ENCODE measurements at regions not wholly inside any gene's neighbourhood (a gene's known extent, or its start where the extent isn't known, plus 50 kb on each side); places are given as distances from the start of the nearest gene placed in this dataset.
A peak's percentile ranks its signal among the peaks of the same experiment; 100 is the strongest.

DNA sequence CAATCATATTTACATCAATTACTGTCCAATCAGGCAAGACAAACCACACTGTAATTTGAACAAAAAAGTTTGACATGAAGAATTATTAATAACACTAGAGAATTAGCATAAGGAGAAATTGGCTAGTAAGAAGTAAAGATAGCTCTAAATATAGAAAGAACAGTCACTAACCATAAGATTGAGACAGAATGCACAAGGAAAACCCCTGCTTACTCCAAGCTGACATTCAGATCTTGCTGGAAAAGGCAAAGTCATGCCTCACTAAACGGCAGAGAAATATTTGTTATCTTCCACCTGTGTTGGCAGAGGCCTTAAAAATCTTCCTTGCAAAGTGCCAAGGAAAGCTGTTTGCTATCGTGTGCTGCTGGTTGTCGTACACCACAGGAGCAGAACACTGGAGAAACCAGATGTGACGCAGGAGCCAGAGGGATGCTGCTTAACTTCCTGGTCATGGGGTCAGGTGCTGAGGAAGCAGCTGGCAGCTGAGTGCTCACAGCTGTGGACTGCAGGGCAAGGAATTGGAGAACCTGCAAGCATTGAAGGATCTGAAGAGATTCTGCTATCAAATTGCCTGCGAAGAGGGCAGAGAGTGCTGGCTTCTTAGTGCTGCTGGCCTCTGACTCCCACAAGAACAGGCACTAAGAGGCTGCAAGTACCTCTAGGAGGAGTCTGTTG lies 1323.3 kb downstream of the LRFN5 start:
- peak; percentile 1 for DNase-seq (ENCODE audit: low spot score)

GRCh38 chr14:42927313-42927712 lies 1320.6 kb downstream of the LRFN5 start:
- DNase-seq (ENCODE audit: low spot score), result no peak

DNA sequence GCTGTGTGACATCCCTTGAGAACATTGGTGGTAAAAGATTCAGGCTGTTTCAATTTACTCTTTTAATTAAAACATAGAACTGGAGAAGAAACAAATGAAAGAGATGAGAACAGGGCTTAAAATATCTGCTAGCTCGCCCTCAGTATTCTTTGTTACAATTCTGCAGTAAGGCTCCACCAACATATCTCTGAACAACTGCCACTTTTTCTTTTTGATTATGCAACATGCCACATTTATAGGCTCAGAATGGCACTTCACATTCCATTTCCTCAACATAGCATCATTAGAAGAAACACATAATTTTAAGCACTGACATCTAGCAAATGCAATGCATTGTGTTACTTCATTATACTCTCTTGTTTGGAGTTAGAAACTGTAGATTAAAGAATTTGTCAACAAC lies 1315.2 kb downstream of the LRFN5 start:
- no peak for DNase-seq (ENCODE audit: low spot score)

- DNase-seq (ENCODE audit: low spot score), result no peak
These were observed 1311.9 kb downstream of the LRFN5 start for GRCh38 chr14:42918615-42919014.

GRCh38 chr14:42911642-42912041 lies 1305.0 kb downstream of the LRFN5 start:
- DNase-seq (ENCODE audit: low spot score), result no peak

DNA sequence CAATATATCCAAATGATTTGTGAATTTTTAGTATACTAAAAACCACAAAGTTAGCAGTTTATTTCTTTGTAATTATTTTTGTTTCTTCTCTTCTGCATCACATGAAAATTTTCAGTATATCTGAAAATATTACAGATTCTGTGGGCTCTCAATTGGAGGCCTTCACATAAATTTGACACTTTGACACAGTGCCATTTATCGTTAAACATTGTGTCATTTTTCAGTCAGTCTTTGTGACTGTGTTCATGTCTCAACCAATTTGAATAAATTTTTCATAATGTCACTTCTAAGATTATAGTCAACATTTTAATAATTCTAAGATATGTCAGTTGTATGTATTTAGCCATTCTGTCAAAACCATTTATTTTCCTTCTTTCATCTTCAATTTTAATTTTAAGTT lies 1303.0 kb downstream of the LRFN5 start:
- DNase-seq (ENCODE audit: low spot score), result no peak

- DNase-seq (ENCODE audit: low spot score), result no peak
These were observed 1286.5 kb downstream of the LRFN5 start for GRCh38 chr14:42893183-42893582.

DNA sequence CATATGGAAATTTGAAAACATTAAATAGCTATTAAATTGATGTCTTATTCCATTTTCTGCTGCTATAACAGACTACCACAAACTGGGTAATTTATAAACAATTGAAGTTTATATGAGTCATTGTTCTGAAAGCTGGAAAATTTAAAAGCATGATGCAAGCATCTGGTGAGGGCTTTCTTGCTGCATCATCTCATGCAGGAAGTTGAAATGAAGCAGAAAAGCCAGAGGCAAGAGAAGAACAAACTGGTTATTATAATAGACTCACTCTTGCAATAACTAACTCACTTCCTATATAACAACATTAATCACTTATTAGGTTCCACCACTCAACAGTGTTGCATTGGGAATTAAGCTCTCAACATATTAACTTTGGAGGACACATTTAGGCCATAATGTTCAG lies 1277.4 kb downstream of the LRFN5 start:
- peak; percentile 90 for DNase-seq (ENCODE audit: low spot score)

DNA sequence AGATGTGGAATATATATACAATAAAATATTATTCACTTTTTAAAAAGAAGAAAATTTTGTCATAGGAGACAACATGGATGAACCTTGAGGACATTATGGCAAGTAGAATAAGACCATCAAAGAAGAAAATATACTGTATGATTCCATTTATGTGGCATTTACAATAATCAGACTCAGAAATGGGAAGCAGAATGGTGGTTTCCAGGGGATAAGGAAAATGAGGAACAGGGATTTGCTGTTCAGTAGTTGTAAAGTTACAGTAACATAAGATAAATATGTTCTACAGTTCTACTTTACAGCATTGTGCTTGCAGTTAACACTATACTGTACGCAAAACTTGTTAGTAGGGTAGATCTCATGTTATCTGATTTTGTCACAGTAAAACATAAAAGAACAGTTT lies 1271.0 kb downstream of the LRFN5 start:
- DNase-seq (ENCODE audit: low spot score), result no peak

GRCh38 chr14:42872786-42873185 lies 1266.1 kb downstream of the LRFN5 start:
- DNase-seq (ENCODE audit: low spot score), result no peak

DNA sequence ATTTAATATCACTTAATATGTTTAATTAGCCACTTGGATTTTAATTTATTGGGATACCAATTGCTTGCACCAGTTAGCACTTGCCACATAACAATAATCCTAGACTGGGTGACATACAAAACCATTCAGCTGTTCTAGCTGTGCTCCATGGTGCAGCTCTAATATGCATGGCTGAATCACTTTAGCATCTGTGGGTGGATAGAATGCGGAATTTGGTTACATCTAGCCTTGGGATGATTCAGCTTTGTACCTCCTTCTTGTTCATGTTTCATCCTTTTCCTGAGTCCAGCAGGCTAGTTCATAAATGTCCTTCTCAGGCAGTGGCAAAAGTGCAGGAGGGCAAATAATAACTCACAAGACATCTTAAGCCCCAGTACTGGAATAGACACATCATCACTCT lies 1263.0 kb downstream of the LRFN5 start:
- DNase-seq (ENCODE audit: low spot score), result peak; percentile 70

- DNase-seq (ENCODE audit: low spot score), result no peak
These were observed 1255.4 kb downstream of the LRFN5 start for GRCh38 chr14:42862114-42862513.

DNA sequence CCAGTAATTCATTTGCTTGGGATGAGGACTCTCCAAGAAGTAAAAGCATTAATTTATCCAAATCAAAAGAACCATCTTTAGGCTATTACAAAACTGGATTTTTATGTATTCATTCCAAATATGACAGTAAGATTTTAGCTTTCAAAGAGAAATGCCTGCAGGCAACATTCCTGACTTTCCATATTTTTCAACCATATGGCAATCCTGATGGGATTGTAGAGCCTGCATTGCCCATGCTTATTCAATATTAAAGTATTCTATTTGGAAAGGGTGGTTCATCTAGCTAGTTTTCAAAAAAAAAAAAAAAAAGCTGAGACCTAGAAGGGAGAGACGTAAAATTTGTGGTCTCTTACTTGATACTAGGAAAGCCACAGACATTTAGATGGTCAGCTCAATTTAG lies 1253.7 kb downstream of the LRFN5 start:
- DNase-seq (ENCODE audit: low spot score), result no peak

- DNase-seq (ENCODE audit: low spot score), result no peak
These were observed 1249.4 kb downstream of the LRFN5 start for GRCh38 chr14:42856106-42856505.

DNA sequence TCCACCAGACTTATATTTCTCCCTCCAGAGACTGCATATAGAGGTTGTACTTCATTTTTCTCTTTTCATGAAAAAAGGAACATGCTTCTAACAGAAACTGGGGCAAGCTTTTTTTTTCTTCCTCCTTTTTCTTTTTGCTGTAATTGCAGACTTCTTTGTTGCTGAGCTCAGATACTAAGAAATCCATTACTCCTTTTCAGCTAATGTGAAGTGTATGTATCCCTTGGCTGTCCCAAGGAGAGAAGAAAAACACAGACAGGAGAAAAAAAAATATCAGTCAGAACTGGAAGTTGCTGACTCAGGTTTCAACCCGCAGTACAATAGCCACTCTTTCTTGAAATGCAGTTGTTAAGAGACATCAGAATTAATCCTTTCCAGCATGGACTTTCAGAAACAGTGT lies 1248.4 kb downstream of the LRFN5 start:
- no peak for DNase-seq (ENCODE audit: low spot score)

DNA sequence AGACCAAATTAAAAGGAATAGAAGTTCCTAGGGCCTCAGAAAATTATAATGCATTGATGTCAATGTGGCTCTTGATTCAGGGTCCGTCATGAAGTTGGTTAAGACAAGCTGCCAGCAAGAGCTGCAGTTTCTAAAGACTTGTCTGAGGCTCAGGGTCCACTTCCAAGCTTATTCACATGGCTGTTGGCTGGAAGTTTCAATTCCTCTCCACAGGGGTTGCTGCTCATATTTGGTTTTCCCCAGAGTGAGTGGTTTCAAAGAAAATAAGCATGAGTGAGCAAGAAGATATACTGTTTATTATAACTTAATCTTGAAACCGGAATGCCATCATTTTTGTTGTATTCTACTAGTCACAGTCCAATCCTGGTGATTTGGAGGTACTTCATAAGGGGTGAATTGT lies 1247.4 kb downstream of the LRFN5 start:
- no peak for DNase-seq (ENCODE audit: low spot score)

- DNase-seq (ENCODE audit: low spot score), result no peak
These were observed 1242.0 kb downstream of the LRFN5 start for GRCh38 chr14:42848652-42849051.

- no peak for DNase-seq (ENCODE audit: low spot score)
These were observed 1208.1 kb downstream of the LRFN5 start for GRCh38 chr14:42814817-42815216.

DNA sequence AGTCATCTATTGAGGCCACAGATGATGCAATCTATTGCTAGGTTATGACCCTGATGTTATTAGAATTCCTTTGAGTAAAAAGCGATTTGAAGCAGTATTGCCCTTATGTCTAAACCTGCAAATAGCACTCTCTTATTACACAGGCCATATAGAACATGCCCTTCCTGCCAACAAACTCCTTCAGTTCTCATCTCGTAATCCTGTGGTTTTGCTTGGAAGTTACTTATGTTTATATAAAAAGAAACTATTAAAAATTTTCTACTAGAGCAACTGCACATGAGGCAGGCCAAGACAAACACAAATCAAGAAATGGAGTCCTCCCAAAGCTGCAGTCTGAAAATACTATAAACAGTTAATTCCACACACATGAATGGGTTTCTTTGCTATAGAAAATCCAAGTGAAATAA lies 1200.2 kb downstream of the LRFN5 start:
- DNase-seq (ENCODE audit: low spot score), result no peak

- no peak for DNase-seq (ENCODE audit: low spot score)
These were observed 1197.5 kb downstream of the LRFN5 start for GRCh38 chr14:42804141-42804540.

- DNase-seq (ENCODE audit: low spot score), result no peak
These were observed 1195.7 kb downstream of the LRFN5 start for GRCh38 chr14:42802346-42802745.

- DNase-seq (ENCODE audit: low spot score), result no peak
These were observed 1185.5 kb downstream of the LRFN5 start for GRCh38 chr14:42792166-42792565.

- DNase-seq (ENCODE audit: low spot score), result no peak
These were observed 1176.1 kb downstream of the LRFN5 start for GRCh38 chr14:42782754-42783153.

DNA sequence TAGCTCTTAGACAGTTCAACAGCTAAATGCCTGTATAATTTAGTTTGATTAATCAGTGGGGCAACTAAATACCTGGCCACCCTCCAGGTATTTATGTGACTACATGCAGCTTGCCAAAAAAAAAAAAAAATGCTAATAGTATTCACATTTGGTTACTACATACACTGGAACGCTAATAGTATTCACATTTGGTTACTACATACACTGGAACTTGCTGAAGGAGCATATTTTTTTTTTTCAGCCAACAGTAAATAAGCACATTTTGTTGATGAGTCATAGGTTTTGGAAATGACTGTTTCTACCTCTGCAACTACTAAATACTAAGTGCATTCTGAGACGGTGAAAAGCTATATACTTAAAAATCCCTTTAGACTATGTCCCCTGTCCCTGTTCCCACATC lies 1172.3 kb downstream of the LRFN5 start:
- DNase-seq (ENCODE audit: low spot score), result no peak

DNA sequence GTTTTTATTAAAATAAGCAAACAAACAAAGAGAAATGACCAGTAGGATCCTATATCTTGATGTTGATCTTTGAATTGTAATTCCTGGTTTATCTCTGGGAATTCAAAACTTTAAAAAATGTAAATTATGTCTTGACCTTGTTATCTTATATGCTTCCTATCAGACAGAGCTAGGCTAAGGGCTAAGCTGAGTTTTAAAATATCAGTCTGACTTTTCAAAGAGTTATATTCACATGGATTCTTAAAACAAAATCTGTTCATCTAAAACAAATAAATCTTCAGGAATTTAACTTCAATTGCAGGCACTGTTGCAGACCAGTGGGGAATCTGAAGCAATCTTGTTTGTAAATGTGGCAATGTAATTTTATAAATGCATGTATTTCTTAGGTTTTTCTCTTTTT lies 1144.1 kb downstream of the LRFN5 start:
- no peak for DNase-seq (ENCODE audit: low spot score)

Data from kidney tubule cell (primary cell).